GM12873 (cell line): ENCODE measurements at regions not wholly inside any gene's neighbourhood (a gene's known extent, or its start where the extent isn't known, plus 50 kb on each side); places are given as distances from the start of the nearest gene placed in this dataset.

Source experiments
- CTCF ChIP-seq: IDR thresholded peaks from 2 replicates; pipeline ENCODE4 v1.5.1; 2012; ENCODE audit warnings: low read depth, mild to moderate bottlenecking, moderate library complexity, low read length, control low read depth; ENCODE audit not compliant: insufficient read depth; ENCODE audit errors: missing control alignments

- TF ChIP-seq CTCF, result no peak
These were observed 732.1 kb upstream of the POT1 start for GRCh38 chr7:125661677-125662076.

GRCh38 chr7:125661006-125661405, 731.4 kb upstream of the POT1 start:
- no peak for TF ChIP-seq CTCF

- no peak for TF ChIP-seq CTCF
These were observed 724.5 kb upstream of the POT1 start for GRCh38 chr7:125654076-125654475.

GRCh38 chr7:125651823-125652528, 722.4 kb upstream of the POT1 start:
- TF ChIP-seq CTCF, result no peak

- no peak for TF ChIP-seq CTCF
These were observed 718.9 kb upstream of the POT1 start for GRCh38 chr7:125648543-125648942.

GRCh38 chr7:125645770-125646169, 716.1 kb upstream of the POT1 start:
- no peak for TF ChIP-seq CTCF

- TF ChIP-seq CTCF, result no peak
These were observed 714.5 kb upstream of the POT1 start for GRCh38 chr7:125644109-125644508.
